GM23338 (cell line): ENCODE measurements at regions not wholly inside any gene's neighbourhood (a gene's known extent, or its start where the extent isn't known, plus 50 kb on each side); places are given as distances from the start of the nearest gene placed in this dataset.

Experiments
- ATAC-seq: fragments of 200-7000 bp; cut with Tn5 transposase; 3 replicates; pipeline ENCODE4 v1.9.1; 2020
- DNase-seq: peaks from one replicate; pipeline ENCODE4 v3.0.0-alpha.2; 2015; ENCODE audit warnings: low spot score
- H2AFZ ChIP-seq: fragments of 200-600 bp; sonication (generic); 2 replicates; pipeline ENCODE4 v1.8.0; 2016; ENCODE audit warnings: antibody characterized with exemption, mild to moderate bottlenecking, moderate library complexity
- H3F3A ChIP-seq: fragments of 200-600 bp; sonication (generic); replicated peaks from 2 replicates; pipeline ENCODE4 v1.8.0; 2017; ENCODE audit warnings: antibody characterized with exemption, mixed run types, low read depth
- H3K27ac ChIP-seq: fragments of 200-600 bp; sonication (generic); 2 replicates; pipeline ENCODE4 v1.6.1; 2016; ENCODE audit warnings: low read depth
- H3K27me3 ChIP-seq: fragments of 200-600 bp; sonication (generic); 2 replicates; pipeline ENCODE4 v1.8.0; 2016; ENCODE audit warnings: mild to moderate bottlenecking, mixed run types, moderate library complexity; ENCODE audit not compliant: insufficient read depth
- H3K36me3 ChIP-seq: fragments of 200-600 bp; sonication (generic); 2 replicates; pipeline ENCODE4 v1.8.0; 2016; ENCODE audit warnings: mild to moderate bottlenecking; ENCODE audit not compliant: insufficient read depth
- H3K4me1 ChIP-seq: fragments of 200-600 bp; sonication (generic); 2 replicates; pipeline ENCODE4 v1.8.0; 2016; ENCODE audit warnings: mild to moderate bottlenecking, moderate library complexity; ENCODE audit not compliant: insufficient read depth
- H3K4me2 ChIP-seq: fragments of 200-600 bp; sonication (generic); 2 replicates; pipeline ENCODE4 v1.7.1; 2017; ENCODE audit warnings: mixed run types
- H3K4me3 ChIP-seq: fragments of 200-600 bp; sonication (generic); 2 replicates; pipeline ENCODE4 v1.6.1; 2016; ENCODE audit warnings: mixed run types
- H3K79me2 ChIP-seq: fragments of 200-600 bp; sonication (generic); replicated peaks from 2 replicates; pipeline ENCODE4 v1.8.0; 2017; ENCODE audit warnings: mild to moderate bottlenecking; ENCODE audit not compliant: insufficient read depth
- H3K9me2 ChIP-seq: fragments of 200-600 bp; sonication (generic); 2 replicates; pipeline ENCODE4 v1.8.0; 2017; ENCODE audit not compliant: insufficient read depth
- H4K20me1 ChIP-seq: fragments of 200-600 bp; sonication (generic); replicated peaks from 2 replicates; pipeline ENCODE4 v1.8.0; 2017; ENCODE audit warnings: mild to moderate bottlenecking; ENCODE audit not compliant: insufficient read depth
- H3K27ac Mint-ChIP-seq: 2 replicates; pipeline ENCODE4 v1.8.0; 2020; ENCODE audit warnings: inconsistent platforms, mild to moderate bottlenecking, moderate library complexity, mixed read lengths
- H3K27me3 Mint-ChIP-seq: 3 replicates; pipeline ENCODE4 v1.8.0; 2022; ENCODE audit warnings: low read depth, mild to moderate bottlenecking, moderate library complexity, mixed read lengths, inconsistent platforms; ENCODE audit not compliant: insufficient read depth, poor library complexity
- H3K36me3 Mint-ChIP-seq: 3 replicates; pipeline ENCODE4 v1.8.0; 2021; ENCODE audit warnings: low read depth, mild to moderate bottlenecking, inconsistent platforms, moderate library complexity, mixed read lengths
- H3K4me1 Mint-ChIP-seq: 3 replicates; pipeline ENCODE4 v1.8.0; 2020; ENCODE audit warnings: mild to moderate bottlenecking, inconsistent platforms, mixed read lengths
- H3K4me3 Mint-ChIP-seq: 3 replicates; pipeline ENCODE4 v1.8.0; 2021; ENCODE audit warnings: moderate library complexity, mild to moderate bottlenecking, inconsistent platforms, mixed read lengths
- H3K9me3 Mint-ChIP-seq: 3 replicates; pipeline ENCODE4 v1.8.0; 2020; ENCODE audit warnings: moderate library complexity, mild to moderate bottlenecking, inconsistent platforms, mixed read lengths
- CREB1 ChIP-seq: fragments of 250-450 bp; sonication (Bioruptor Pico); IDR thresholded peaks from 2 replicates; pipeline ENCODE4 v1.5.0; 2020; ENCODE audit warnings: low read depth, mild to moderate bottlenecking, moderate library complexity
- EZH2 ChIP-seq: fragments of 200-600 bp; sonication (generic); IDR thresholded peaks from one replicate; pipeline ENCODE4 v1.8.0; 2017; ENCODE audit warnings: antibody characterized with exemption, mild to moderate bottlenecking, low read depth; ENCODE audit not compliant: unreplicated experiment
- EZH2phosphoT487 ChIP-seq: fragments of 200-600 bp; sonication (generic); IDR thresholded peaks from one replicate; pipeline ENCODE4 v1.8.1; 2018; ENCODE audit warnings: antibody characterized with exemption; ENCODE audit not compliant: unreplicated experiment
- JUNB ChIP-seq: IDR thresholded peaks from one replicate; pipeline ENCODE4 v1.6.1; 2016; ENCODE audit warnings: antibody characterized with exemption; ENCODE audit not compliant: unreplicated experiment
- NANOG ChIP-seq: IDR thresholded peaks from 2 replicates; pipeline ENCODE4 v1.6.1; 2016; ENCODE audit warnings: antibody characterized with exemption, borderline replicate concordance
- POLR2AphosphoS5 ChIP-seq: IDR thresholded peaks from 2 replicates; pipeline ENCODE4 v1.6.1; 2016; ENCODE audit warnings: antibody characterized with exemption, low read depth
- STAT1 ChIP-seq: IDR thresholded peaks from one replicate; pipeline ENCODE4 v1.6.1; 2016; ENCODE audit warnings: antibody characterized with exemption; ENCODE audit not compliant: unreplicated experiment
- ZNF114 ChIP-seq: fragments of 250-450 bp; sonication (Bioruptor Pico); IDR thresholded peaks from 2 replicates; pipeline ENCODE4 v1.5.0; 2020; ENCODE audit warnings: mild to moderate bottlenecking, moderate library complexity
- ZNF331 ChIP-seq: fragments of 250-450 bp; sonication (Bioruptor Pico); IDR thresholded peaks from 2 replicates; pipeline ENCODE4 v1.5.0; 2020; ENCODE audit warnings: low read depth, mild to moderate bottlenecking, moderate library complexity
- TF ChIP-seq, protein P1 (sequence below): IDR thresholded peaks from one replicate; pipeline ENCODE4 v1.6.1; 2018; ENCODE audit warnings: antibody characterized with exemption; ENCODE audit not compliant: unreplicated experiment
- TF ChIP-seq, protein P2 (sequence below): IDR thresholded peaks from 2 replicates; pipeline ENCODE4 v1.6.1; 2016; ENCODE audit warnings: antibody characterized with exemption
- TF ChIP-seq, protein P3 (sequence below): fragments of 250-450 bp; sonication (Bioruptor Pico); IDR thresholded peaks from 2 replicates; pipeline ENCODE4 v1.5.0; 2020; ENCODE audit warnings: mild to moderate bottlenecking, moderate library complexity
- TF ChIP-seq, protein P4 (sequence below), 2 experiments: fragments of 200-600 bp in 1 of 2; sonication (generic) in 1 of 2; conservative IDR thresholded peaks; 2 replicates each; pipeline versions ENCODE4 v1.5.1 to v1.6.1; 2016 to 2017; ENCODE audit warnings: antibody characterized with exemption in 2 of 2, low read depth in 2 of 2, mild to moderate bottlenecking in 2 of 2, moderate library complexity in 1 of 2

DNA sequence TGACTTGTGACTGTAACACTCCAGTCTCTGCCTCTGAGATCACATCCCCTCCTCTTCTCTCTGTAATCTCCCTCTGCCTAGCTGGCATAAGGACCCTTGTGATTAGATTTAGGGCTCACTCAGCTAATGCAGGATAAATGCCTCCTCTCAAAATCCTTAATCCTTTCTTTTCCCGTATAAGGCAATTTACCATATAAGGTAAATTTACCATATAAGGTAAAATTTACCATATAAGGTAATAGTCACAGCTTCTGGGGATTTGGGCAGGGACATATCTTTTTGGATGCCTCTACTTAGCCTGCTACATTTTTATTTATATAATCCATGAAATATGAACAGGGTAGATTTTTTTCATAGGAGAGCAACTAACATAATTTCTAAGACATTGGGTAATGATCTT is 318.0 kb upstream of the PUM3 start:
- H3K27ac Mint-ChIP-seq, result no peak overlapping the region
- TF ChIP-seq STAT1 (no peak), ZNF114 (CRISPR knock-in tag) (no peak), EZH2 (no peak), EZH2phosphoT487 (no peak), ZNF331 (CRISPR knock-in tag) (no peak), NANOG (no peak), CREB1 (CRISPR knock-in tag) (no peak), POLR2AphosphoS5 (no peak), JUNB (no peak)
- TF ChIP-seq, protein P1, sequence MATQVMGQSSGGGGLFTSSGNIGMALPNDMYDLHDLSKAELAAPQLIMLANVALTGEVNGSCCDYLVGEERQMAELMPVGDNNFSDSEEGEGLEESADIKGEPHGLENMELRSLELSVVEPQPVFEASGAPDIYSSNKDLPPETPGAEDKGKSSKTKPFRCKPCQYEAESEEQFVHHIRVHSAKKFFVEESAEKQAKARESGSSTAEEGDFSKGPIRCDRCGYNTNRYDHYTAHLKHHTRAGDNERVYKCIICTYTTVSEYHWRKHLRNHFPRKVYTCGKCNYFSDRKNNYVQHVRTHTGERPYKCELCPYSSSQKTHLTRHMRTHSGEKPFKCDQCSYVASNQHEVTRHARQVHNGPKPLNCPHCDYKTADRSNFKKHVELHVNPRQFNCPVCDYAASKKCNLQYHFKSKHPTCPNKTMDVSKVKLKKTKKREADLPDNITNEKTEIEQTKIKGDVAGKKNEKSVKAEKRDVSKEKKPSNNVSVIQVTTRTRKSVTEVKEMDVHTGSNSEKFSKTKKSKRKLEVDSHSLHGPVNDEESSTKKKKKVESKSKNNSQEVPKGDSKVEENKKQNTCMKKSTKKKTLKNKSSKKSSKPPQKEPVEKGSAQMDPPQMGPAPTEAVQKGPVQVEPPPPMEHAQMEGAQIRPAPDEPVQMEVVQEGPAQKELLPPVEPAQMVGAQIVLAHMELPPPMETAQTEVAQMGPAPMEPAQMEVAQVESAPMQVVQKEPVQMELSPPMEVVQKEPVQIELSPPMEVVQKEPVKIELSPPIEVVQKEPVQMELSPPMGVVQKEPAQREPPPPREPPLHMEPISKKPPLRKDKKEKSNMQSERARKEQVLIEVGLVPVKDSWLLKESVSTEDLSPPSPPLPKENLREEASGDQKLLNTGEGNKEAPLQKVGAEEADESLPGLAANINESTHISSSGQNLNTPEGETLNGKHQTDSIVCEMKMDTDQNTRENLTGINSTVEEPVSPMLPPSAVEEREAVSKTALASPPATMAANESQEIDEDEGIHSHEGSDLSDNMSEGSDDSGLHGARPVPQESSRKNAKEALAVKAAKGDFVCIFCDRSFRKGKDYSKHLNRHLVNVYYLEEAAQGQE, result no peak
- TF ChIP-seq, protein P2, sequence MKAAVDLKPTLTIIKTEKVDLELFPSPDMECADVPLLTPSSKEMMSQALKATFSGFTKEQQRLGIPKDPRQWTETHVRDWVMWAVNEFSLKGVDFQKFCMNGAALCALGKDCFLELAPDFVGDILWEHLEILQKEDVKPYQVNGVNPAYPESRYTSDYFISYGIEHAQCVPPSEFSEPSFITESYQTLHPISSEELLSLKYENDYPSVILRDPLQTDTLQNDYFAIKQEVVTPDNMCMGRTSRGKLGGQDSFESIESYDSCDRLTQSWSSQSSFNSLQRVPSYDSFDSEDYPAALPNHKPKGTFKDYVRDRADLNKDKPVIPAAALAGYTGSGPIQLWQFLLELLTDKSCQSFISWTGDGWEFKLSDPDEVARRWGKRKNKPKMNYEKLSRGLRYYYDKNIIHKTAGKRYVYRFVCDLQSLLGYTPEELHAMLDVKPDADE, result no peak
- TF ChIP-seq, protein P3, sequence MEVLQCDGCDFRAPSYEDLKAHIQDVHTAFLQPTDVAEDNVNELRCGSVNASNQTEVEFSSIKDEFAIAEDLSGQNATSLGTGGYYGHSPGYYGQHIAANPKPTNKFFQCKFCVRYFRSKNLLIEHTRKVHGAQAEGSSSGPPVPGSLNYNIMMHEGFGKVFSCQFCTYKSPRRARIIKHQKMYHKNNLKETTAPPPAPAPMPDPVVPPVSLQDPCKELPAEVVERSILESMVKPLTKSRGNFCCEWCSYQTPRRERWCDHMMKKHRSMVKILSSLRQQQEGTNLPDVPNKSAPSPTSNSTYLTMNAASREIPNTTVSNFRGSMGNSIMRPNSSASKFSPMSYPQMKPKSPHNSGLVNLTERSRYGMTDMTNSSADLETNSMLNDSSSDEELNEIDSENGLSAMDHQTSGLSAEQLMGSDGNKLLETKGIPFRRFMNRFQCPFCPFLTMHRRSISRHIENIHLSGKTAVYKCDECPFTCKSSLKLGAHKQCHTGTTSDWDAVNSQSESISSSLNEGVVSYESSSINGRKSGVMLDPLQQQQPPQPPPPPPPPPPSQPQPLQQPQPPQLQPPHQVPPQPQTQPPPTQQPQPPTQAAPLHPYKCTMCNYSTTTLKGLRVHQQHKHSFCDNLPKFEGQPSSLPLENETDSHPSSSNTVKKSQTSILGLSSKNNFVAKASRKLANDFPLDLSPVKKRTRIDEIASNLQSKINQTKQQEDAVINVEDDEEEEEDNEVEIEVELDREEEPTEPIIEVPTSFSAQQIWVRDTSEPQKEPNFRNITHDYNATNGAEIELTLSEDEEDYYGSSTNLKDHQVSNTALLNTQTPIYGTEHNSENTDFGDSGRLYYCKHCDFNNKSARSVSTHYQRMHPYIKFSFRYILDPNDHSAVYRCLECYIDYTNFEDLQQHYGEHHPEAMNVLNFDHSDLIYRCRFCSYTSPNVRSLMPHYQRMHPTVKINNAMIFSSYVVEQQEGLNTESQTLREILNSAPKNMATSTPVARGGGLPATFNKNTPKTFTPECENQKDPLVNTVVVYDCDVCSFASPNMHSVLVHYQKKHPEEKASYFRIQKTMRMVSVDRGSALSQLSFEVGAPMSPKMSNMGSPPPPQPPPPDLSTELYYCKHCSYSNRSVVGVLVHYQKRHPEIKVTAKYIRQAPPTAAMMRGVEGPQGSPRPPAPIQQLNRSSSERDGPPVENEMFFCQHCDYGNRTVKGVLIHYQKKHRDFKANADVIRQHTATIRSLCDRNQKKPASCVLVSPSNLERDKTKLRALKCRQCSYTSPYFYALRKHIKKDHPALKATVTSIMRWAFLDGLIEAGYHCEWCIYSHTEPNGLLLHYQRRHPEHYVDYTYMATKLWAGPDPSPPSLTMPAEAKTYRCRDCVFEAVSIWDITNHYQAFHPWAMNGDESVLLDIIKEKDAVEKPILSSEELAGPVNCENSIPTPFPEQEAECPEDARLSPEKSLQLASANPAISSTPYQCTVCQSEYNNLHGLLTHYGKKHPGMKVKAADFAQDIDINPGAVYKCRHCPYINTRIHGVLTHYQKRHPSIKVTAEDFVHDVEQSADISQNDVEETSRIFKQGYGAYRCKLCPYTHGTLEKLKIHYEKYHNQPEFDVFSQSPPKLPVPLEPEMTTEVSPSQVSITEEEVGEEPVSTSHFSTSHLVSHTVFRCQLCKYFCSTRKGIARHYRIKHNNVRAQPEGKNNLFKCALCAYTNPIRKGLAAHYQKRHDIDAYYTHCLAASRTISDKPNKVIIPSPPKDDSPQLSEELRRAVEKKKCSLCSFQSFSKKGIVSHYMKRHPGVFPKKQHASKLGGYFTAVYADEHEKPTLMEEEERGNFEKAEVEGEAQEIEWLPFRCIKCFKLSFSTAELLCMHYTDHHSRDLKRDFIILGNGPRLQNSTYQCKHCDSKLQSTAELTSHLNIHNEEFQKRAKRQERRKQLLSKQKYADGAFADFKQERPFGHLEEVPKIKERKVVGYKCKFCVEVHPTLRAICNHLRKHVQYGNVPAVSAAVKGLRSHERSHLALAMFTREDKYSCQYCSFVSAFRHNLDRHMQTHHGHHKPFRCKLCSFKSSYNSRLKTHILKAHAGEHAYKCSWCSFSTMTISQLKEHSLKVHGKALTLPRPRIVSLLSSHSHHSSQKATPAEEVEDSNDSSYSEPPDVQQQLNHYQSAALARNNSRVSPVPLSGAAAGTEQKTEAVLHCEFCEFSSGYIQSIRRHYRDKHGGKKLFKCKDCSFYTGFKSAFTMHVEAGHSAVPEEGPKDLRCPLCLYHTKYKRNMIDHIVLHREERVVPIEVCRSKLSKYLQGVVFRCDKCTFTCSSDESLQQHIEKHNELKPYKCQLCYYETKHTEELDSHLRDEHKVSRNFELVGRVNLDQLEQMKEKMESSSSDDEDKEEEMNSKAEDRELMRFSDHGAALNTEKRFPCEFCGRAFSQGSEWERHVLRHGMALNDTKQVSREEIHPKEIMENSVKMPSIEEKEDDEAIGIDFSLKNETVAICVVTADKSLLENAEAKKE, result no peak
- TF ChIP-seq, protein P4, sequence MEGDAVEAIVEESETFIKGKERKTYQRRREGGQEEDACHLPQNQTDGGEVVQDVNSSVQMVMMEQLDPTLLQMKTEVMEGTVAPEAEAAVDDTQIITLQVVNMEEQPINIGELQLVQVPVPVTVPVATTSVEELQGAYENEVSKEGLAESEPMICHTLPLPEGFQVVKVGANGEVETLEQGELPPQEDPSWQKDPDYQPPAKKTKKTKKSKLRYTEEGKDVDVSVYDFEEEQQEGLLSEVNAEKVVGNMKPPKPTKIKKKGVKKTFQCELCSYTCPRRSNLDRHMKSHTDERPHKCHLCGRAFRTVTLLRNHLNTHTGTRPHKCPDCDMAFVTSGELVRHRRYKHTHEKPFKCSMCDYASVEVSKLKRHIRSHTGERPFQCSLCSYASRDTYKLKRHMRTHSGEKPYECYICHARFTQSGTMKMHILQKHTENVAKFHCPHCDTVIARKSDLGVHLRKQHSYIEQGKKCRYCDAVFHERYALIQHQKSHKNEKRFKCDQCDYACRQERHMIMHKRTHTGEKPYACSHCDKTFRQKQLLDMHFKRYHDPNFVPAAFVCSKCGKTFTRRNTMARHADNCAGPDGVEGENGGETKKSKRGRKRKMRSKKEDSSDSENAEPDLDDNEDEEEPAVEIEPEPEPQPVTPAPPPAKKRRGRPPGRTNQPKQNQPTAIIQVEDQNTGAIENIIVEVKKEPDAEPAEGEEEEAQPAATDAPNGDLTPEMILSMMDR (conservative IDR thresholded peaks at IDR 0.05; ENCODE audit: low read depth in 2 of 2), result no peak
- no peaks in the 10 kb centered on the region for H3K4me1 ChIP-seq
- H3K4me1 Mint-ChIP-seq, result no peaks in the 10 kb centered on the region; the same call in 2 of the 3 replicates
- no peak overlapping the region for H2AFZ ChIP-seq
- H3K27me3 Mint-ChIP-seq, result no peaks in the 10 kb centered on the region
- H3K36me3 Mint-ChIP-seq, result no peaks in the 10 kb centered on the region
- H3F3A ChIP-seq, result no peaks in the 10 kb centered on the region
- H3K4me3 ChIP-seq, result no peak overlapping the region
- H3K27me3 ChIP-seq, result no peaks in the 10 kb centered on the region
- H3K4me3 Mint-ChIP-seq, result no peak overlapping the region
- no peaks in the 10 kb centered on the region for H4K20me1 ChIP-seq
- no peaks in the 10 kb centered on the region for H3K9me2 ChIP-seq
- no peaks in the 10 kb centered on the region for H3K36me3 ChIP-seq
- no peak overlapping the region for H3K27ac ChIP-seq
- peaks cover 5% of the 10 kb centered on the region for H3K9me3 Mint-ChIP-seq
- H3K79me2 ChIP-seq, result no peaks in the 10 kb centered on the region
- ATAC-seq, result no peak
- H3K4me2 ChIP-seq, result no peak overlapping the region
- no peak for DNase-seq
